ENCODE measurements at regions not wholly inside any gene's neighbourhood (a gene's known extent, or its start where the extent isn't known, plus 50 kb on each side); places are given as distances from the start of the nearest gene placed in this dataset.
"Not testable (repeated sequence)": the region's sequence is repeated elsewhere in the genome, so short reads cannot be mapped to it uniquely, and the experiment has no call there.

- DNase-seq (ENCODE audit: extremely low read depth in 1 of 2, low read depth in 1 of 2) = not testable (repeated sequence)
Measured at GRCh38 chr13:27363637-27364036, 60.8 kb upstream of the GTF3A start.

- DNase-seq (ENCODE audit: extremely low read depth in 1 of 2, low read depth in 1 of 2) = no peak
Measured at GRCh38 chr13:27367570-27367969, 56.8 kb upstream of the GTF3A start.

GRCh38 chr13:27370305-27370872, 54.0 kb upstream of the GTF3A start:
- DNase-seq (ENCODE audit: extremely low read depth in 1 of 2, low read depth in 1 of 2) = no peak

- no peak for DNase-seq (ENCODE audit: extremely low read depth in 1 of 2, low read depth in 1 of 2)
Measured at GRCh38 chr13:27371932-27372331, 52.5 kb upstream of the GTF3A start.

- no peak for DNase-seq (ENCODE audit: extremely low read depth in 1 of 2, low read depth in 1 of 2)
Measured at GRCh38 chr13:27372896-27373295, 51.5 kb upstream of the GTF3A start.

GRCh38 chr13:27374126-27374613, 50.2 kb upstream of the GTF3A start:
- no peak for DNase-seq (ENCODE audit: extremely low read depth in 1 of 2, low read depth in 1 of 2)

Measured in stimulated activated CD8-positive, alpha-beta memory T cell treated with anti-CD3 and anti-CD28 coated beads, Interleukin-7, amount 100 ng/mL, for 48 hours (primary cell).